Gastrocnemius medialis (tissue), 4 donors: ENCODE measurements at regions not wholly inside any gene's neighbourhood (a gene's known extent, or its start where the extent isn't known, plus 50 kb on each side); places are given as distances from the start of the nearest gene placed in this dataset.

ENCODE experiments used
- POLR2A ChIP-seq, 2 donors: fragments of 450-650 bp; IDR thresholded peaks; one replicate each; pipeline ENCODE4 v1.6.1; 2017; ENCODE audit warnings: antibody characterized with exemption in 2 of 2, mild to moderate bottlenecking in 2 of 2, moderate library complexity in 2 of 2
- TF ChIP-seq, protein P1 (sequence below), 5 experiments: fragments of 450-650 bp in 3 of 5; fragments of 200-600 bp in 2 of 5; sonication (generic) in 2 of 5; IDR thresholded peaks in 4 of 5; conservative IDR thresholded peaks in 1 of 5; 1 replicate in 4 of 5; 2 replicates in 1 of 5; pipeline ENCODE4 v1.5.1; 2016 to 2019; ENCODE audit warnings: antibody characterized with exemption in 5 of 5, mild to moderate bottlenecking in 3 of 5, moderate library complexity in 3 of 5

DNA sequence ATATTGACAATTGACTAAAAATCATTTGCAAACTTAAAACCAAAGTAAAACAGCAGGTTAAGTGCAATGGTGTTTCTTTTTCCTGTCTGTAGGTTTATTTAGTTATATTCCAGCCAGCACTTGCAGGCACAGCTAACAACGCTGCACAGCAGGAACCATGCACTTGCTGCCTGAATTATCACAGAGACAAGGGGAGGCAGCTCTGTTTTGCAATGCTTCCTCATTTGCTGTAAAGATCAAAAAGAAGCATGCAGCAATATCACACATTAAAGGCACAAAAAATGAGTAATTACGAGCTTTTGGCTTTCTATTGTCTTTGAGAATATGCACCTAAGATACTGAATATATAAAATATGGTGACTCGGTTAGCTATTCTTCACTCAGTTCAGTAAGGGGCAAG, 241.9 kb downstream of the EPHA7 start:
- TF ChIP-seq, protein P1, sequence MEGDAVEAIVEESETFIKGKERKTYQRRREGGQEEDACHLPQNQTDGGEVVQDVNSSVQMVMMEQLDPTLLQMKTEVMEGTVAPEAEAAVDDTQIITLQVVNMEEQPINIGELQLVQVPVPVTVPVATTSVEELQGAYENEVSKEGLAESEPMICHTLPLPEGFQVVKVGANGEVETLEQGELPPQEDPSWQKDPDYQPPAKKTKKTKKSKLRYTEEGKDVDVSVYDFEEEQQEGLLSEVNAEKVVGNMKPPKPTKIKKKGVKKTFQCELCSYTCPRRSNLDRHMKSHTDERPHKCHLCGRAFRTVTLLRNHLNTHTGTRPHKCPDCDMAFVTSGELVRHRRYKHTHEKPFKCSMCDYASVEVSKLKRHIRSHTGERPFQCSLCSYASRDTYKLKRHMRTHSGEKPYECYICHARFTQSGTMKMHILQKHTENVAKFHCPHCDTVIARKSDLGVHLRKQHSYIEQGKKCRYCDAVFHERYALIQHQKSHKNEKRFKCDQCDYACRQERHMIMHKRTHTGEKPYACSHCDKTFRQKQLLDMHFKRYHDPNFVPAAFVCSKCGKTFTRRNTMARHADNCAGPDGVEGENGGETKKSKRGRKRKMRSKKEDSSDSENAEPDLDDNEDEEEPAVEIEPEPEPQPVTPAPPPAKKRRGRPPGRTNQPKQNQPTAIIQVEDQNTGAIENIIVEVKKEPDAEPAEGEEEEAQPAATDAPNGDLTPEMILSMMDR (IDR thresholded peaks at IDR 0.05 in 4 of 5, conservative IDR thresholded peaks at IDR 0.05 in 1 of 5), result no peak
- no peak for TF ChIP-seq POLR2A (IDR thresholded peaks at IDR 0.05)
